ENCODE measurements at regions not wholly inside any gene's neighbourhood (a gene's known extent, or its start where the extent isn't known, plus 50 kb on each side); places are given as distances from the start of the nearest gene placed in this dataset.
"Not testable (repeated sequence)": the region's sequence is repeated elsewhere in the genome, so short reads cannot be mapped to it uniquely, and the experiment has no call there.

DNA sequence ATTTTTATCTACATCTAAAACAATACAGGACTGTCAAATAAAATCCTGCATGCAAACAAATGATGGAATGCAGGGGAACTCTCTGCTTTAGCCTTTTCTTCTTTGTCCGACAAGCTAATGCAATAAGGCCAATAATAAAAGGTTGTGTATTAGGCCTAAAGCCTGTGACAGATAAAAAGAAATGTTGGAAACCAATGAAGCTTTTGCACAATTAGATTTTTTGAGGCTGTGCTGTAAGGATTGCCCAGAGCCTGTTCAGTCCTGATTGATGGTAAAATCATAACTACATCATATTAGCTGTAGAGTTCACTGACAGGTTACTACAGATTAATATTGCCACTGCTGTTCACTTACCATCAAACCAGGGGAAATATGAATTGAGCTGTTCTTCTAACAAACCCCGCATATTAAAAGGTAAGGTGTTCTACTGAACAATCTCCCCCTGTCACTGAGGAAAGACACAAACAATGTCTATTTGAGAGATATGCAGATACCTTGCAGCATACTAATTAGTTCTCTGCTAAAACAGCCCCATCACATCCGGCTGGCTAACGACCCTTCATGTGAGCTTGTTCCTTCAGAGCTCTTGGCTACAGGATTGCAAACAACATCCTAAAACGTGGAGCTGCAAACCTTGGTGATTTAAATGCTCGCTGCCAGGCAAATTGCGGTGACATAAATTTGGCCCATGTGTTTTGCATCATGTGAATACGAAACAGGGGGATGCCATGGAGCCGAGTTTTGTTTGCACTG lies 305.4 kb downstream of the MTX2 start:
- Mint-ChIP-seq H3K4me3 (ENCODE audit: unreplicated experiment) (no peak overlapping the region), H3K27ac (ENCODE audit: unreplicated experiment) (no peak overlapping the region), H3K36me3 (ENCODE audit: insufficient read depth, unreplicated experiment) (no peaks in the 10 kb centered on the region), H3K9me3 (ENCODE audit: unreplicated experiment) (no peaks in the 10 kb centered on the region), H3K27me3 (ENCODE audit: insufficient read depth, unreplicated experiment) (peaks cover 7% of the 10 kb centered on the region), H3K4me1 (ENCODE audit: low read depth, unreplicated experiment) (no peaks in the 10 kb centered on the region)
- H3K9me3 ChIP-seq: no peaks in the 10 kb centered on the region
- H3K27me3 ChIP-seq (replicated peaks; ENCODE audit: control insufficient read depth, insufficient read depth, low read length): no peaks in the 10 kb centered on the region
- intact Hi-C loops (cut with micrococcal nuclease; ENCODE audit: unreplicated experiment): no loop called here
- H3K4me3 ChIP-seq (ENCODE audit: low read depth, low read length): no peak overlapping the region
- no peak for DNase-seq
- BruUV-seq (replicated peaks): no TSS peak
- no peaks in the 10 kb centered on the region for H3K4me1 ChIP-seq
- H3K36me3 ChIP-seq (ENCODE audit: control insufficient read depth, insufficient read depth, low read length): no peaks in the 10 kb centered on the region
- TF ChIP-seq, protein P1, sequence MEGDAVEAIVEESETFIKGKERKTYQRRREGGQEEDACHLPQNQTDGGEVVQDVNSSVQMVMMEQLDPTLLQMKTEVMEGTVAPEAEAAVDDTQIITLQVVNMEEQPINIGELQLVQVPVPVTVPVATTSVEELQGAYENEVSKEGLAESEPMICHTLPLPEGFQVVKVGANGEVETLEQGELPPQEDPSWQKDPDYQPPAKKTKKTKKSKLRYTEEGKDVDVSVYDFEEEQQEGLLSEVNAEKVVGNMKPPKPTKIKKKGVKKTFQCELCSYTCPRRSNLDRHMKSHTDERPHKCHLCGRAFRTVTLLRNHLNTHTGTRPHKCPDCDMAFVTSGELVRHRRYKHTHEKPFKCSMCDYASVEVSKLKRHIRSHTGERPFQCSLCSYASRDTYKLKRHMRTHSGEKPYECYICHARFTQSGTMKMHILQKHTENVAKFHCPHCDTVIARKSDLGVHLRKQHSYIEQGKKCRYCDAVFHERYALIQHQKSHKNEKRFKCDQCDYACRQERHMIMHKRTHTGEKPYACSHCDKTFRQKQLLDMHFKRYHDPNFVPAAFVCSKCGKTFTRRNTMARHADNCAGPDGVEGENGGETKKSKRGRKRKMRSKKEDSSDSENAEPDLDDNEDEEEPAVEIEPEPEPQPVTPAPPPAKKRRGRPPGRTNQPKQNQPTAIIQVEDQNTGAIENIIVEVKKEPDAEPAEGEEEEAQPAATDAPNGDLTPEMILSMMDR (IDR thresholded peaks at IDR 0.05; ENCODE audit: insufficient read depth in 1 of 2, low read depth in 1 of 2, low read length in 1 of 2, severe bottlenecking in 1 of 2, unreplicated experiment in 1 of 2): no peak
- POLR2A ChIA-PET: interaction anchor here (0.6 kb wide), 1 partner anchor 444 kb away, joined by 4 read pairs; no protein-coding TSS in a partner anchor
- CTCF ChIA-PET: no interaction called here

DNA sequence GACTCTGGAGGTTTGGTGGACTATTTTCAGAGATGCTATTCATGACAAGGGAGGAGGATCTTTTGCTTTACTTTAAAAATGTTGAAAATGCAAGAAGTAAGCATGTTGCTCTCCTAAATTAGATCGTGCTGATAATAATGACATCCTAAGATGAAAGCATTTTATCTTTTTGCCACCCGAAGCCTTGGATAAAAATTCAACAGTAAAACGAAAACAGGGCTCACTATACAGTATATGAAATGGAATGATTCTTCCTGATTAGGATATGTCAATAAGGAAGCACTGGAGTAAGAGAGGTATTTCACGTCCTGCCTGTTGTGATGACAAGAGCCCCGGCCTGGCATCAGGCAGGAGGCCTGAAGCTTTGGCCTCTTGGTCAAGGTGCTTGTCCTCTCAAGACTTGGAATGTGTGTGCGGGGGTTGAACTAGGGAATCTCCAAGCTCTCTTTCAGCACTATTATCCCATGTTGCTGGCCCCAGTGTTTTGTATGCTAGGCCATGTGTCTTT lies 306.0 kb downstream of the MTX2 start:
- H3K4me3 ChIP-seq (ENCODE audit: low read depth, low read length): no peak overlapping the region

DNA sequence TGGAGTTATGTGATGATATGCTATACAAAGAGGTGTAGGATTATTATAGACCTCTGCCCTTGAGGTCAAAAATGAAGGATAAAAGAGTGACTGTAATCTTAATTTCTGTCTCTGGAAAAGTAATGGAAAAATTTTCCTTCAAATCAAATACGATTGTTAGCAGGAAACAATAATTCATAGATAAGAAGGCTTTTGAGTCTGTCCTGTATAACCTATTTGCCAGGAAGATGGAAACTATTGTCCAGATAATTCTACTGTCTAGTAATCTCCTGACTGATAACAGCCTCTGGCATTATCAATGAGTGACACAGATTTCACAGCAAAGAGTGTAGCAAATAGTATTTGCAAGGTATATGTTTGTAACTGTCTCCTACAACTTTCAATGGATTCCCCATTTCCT lies 307.8 kb downstream of the MTX2 start:
- H3K27me3 Mint-ChIP-seq (ENCODE audit: insufficient read depth, unreplicated experiment): peaks cover 8% of the 10 kb centered on the region
- Histone ChIP-seq H3K36me3 (ENCODE audit: control insufficient read depth, insufficient read depth, low read length) (no peaks in the 10 kb centered on the region), H3K9me3 (no peaks in the 10 kb centered on the region), H3K4me1 (no peaks in the 10 kb centered on the region), H3K4me3 (ENCODE audit: low read depth, low read length) (no peak overlapping the region), H3K27me3 (replicated peaks; ENCODE audit: control insufficient read depth, insufficient read depth, low read length) (no peaks in the 10 kb centered on the region)
- intact Hi-C loops (cut with micrococcal nuclease; ENCODE audit: unreplicated experiment): no loop called here
- BruUV-seq (replicated peaks): no TSS peak
- DNase-seq: no peak
- no peaks in the 10 kb centered on the region for H3K36me3 Mint-ChIP-seq (ENCODE audit: insufficient read depth, unreplicated experiment)
- no peak overlapping the region for H3K4me3 Mint-ChIP-seq (ENCODE audit: unreplicated experiment)
- ChIA-PET CTCF (no interaction called here), POLR2A (no interaction called here)
- TF ChIP-seq, protein P1 (IDR thresholded peaks at IDR 0.05; ENCODE audit: insufficient read depth in 1 of 2, low read depth in 1 of 2, low read length in 1 of 2, severe bottlenecking in 1 of 2, unreplicated experiment in 1 of 2): no peak
- H3K27ac Mint-ChIP-seq (ENCODE audit: unreplicated experiment): no peak overlapping the region
- H3K4me1 Mint-ChIP-seq (ENCODE audit: low read depth, unreplicated experiment): no peaks in the 10 kb centered on the region
- no peaks in the 10 kb centered on the region for H3K9me3 Mint-ChIP-seq (ENCODE audit: unreplicated experiment)

More for the DNA sequence above, 306.0 kb downstream of the MTX2 start:
- CTCF ChIA-PET: no interaction called here
- POLR2A ChIA-PET: interaction anchor here (0.6 kb wide), 1 partner anchor 444 kb away, joined by 4 read pairs; no protein-coding TSS in a partner anchor
- intact Hi-C loops (cut with micrococcal nuclease; ENCODE audit: unreplicated experiment): no loop called here
- Histone ChIP-seq H3K4me1 (no peaks in the 10 kb centered on the region), H3K36me3 (ENCODE audit: control insufficient read depth, insufficient read depth, low read length) (no peaks in the 10 kb centered on the region), H3K9me3 (no peaks in the 10 kb centered on the region), H3K27me3 (replicated peaks; ENCODE audit: control insufficient read depth, insufficient read depth, low read length) (no peaks in the 10 kb centered on the region)
- TF ChIP-seq, protein P1 (IDR thresholded peaks at IDR 0.05; ENCODE audit: insufficient read depth in 1 of 2, low read depth in 1 of 2, low read length in 1 of 2, severe bottlenecking in 1 of 2, unreplicated experiment in 1 of 2): no peak
- Mint-ChIP-seq H3K9me3 (ENCODE audit: unreplicated experiment) (no peaks in the 10 kb centered on the region), H3K4me1 (ENCODE audit: low read depth, unreplicated experiment) (no peaks in the 10 kb centered on the region), H3K27me3 (ENCODE audit: insufficient read depth, unreplicated experiment) (peaks cover 8% of the 10 kb centered on the region), H3K4me3 (ENCODE audit: unreplicated experiment) (no peak overlapping the region), H3K36me3 (ENCODE audit: insufficient read depth, unreplicated experiment) (no peaks in the 10 kb centered on the region), H3K27ac (ENCODE audit: unreplicated experiment) (no peak overlapping the region)
- BruUV-seq (replicated peaks): no TSS peak
- no peak for DNase-seq

DNA sequence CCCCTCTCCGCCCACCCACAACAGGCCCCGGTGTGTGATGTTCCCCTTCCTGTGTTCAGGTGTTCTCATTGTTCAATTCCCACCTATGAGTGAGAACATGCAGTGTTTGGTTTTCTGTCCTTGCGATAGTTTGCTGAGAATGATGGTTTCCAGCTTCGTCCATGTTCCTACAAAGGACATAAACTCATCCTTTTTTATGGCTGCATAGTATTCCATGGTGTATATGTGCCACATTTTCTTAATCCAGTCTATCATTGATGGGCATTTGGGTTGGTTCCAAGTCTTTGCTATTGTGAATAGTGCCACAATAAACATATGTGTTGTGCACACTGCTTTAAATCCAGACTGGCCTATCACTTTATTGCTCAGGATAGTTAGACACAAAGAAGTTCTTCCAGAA lies 309.1 kb downstream of the MTX2 start:
- H3K9me3 ChIP-seq; H3K4me3 ChIP-seq (ENCODE audit: low read depth, low read length); H3K4me3 Mint-ChIP-seq (ENCODE audit: unreplicated experiment); H3K27me3 ChIP-seq (replicated peaks; ENCODE audit: control insufficient read depth, insufficient read depth, low read length); H3K27me3 Mint-ChIP-seq (ENCODE audit: insufficient read depth, unreplicated experiment); H3K27ac Mint-ChIP-seq (ENCODE audit: unreplicated experiment); H3K36me3 ChIP-seq (ENCODE audit: control insufficient read depth, insufficient read depth, low read length); H3K36me3 Mint-ChIP-seq (ENCODE audit: insufficient read depth, unreplicated experiment); CTCF ChIA-PET; POLR2A ChIA-PET; DNase-seq; H3K9me3 Mint-ChIP-seq (ENCODE audit: unreplicated experiment); H3K4me1 Mint-ChIP-seq (ENCODE audit: low read depth, unreplicated experiment); intact Hi-C loops (cut with micrococcal nuclease; ENCODE audit: unreplicated experiment); H3K4me1 ChIP-seq; BruUV-seq (replicated peaks): not testable (repeated sequence)

Measured in Caco-2 (cell line).